ENCODE measurements at regions not wholly inside any gene's neighbourhood (a gene's known extent, or its start where the extent isn't known, plus 50 kb on each side); places are given as distances from the start of the nearest gene placed in this dataset.

GRCh38 chr10:9869606-9870176 is 1148.0 kb upstream of the CELF2 start:
- no peaks in the 10 kb centered on the region for H3K27me3 ChIP-seq (ENCODE audit: control insufficient read depth, insufficient read depth, low read length)
- H3K4me3 ChIP-seq (ENCODE audit: low read length) = no peak overlapping the region
- no peaks in the 10 kb centered on the region for H3K9me3 ChIP-seq (ENCODE audit: control insufficient read depth, insufficient read depth, low read length)
- no CpG with 5 or more reads among the region's 5 CpGs for WGBS (ENCODE audit: insufficient coverage, insufficient read length)
- DNase-seq (ENCODE audit: low read depth, low spot score) = no peak
- H3K36me3 ChIP-seq (ENCODE audit: control insufficient read depth, insufficient read depth, low read length) = no peaks in the 10 kb centered on the region
- no peak overlapping the region for H3K27ac ChIP-seq (ENCODE audit: low read length)
- no peaks in the 10 kb centered on the region for H3K4me1 ChIP-seq (ENCODE audit: control insufficient read depth, insufficient read depth, low read length)

GRCh38 chr10:9875353-9875752 is 1142.3 kb upstream of the CELF2 start:
- no peak for DNase-seq (ENCODE audit: low read depth, low spot score)
- Histone ChIP-seq H3K27ac (ENCODE audit: low read length) (no peak overlapping the region), H3K4me3 (ENCODE audit: low read length) (no peak overlapping the region), H3K4me1 (ENCODE audit: control insufficient read depth, insufficient read depth, low read length) (no peaks in the 10 kb centered on the region), H3K36me3 (ENCODE audit: control insufficient read depth, insufficient read depth, low read length) (no peaks in the 10 kb centered on the region), H3K9me3 (ENCODE audit: control insufficient read depth, insufficient read depth, low read length) (no peaks in the 10 kb centered on the region), H3K27me3 (ENCODE audit: control insufficient read depth, insufficient read depth, low read length) (no peaks in the 10 kb centered on the region)
- no CpG with 5 or more reads among the region's 5 CpGs for WGBS (ENCODE audit: insufficient coverage, insufficient read length)

- H3K4me1 ChIP-seq (ENCODE audit: control insufficient read depth, insufficient read depth, low read length) = no peaks in the 10 kb centered on the region
- no peak overlapping the region for H3K27ac ChIP-seq (ENCODE audit: low read length)
- WGBS (ENCODE audit: insufficient coverage, insufficient read length) = no CpG with 5 or more reads among the region's 12 CpGs
- no peaks in the 10 kb centered on the region for H3K36me3 ChIP-seq (ENCODE audit: control insufficient read depth, insufficient read depth, low read length)
- H3K9me3 ChIP-seq (ENCODE audit: control insufficient read depth, insufficient read depth, low read length) = no peaks in the 10 kb centered on the region
- H3K27me3 ChIP-seq (ENCODE audit: control insufficient read depth, insufficient read depth, low read length) = no peaks in the 10 kb centered on the region
- H3K4me3 ChIP-seq (ENCODE audit: low read length) = no peak overlapping the region
- no peak for DNase-seq (ENCODE audit: low read depth, low spot score)
Observed at GRCh38 chr10:9877978-9878377, 1139.7 kb upstream of the CELF2 start.

- H3K36me3 ChIP-seq (ENCODE audit: control insufficient read depth, insufficient read depth, low read length) = no peaks in the 10 kb centered on the region
- no CpG with 5 or more reads among the region's 10 CpGs for WGBS (ENCODE audit: insufficient coverage, insufficient read length)
- no peak overlapping the region for H3K4me3 ChIP-seq (ENCODE audit: low read length)
- no peaks in the 10 kb centered on the region for H3K4me1 ChIP-seq (ENCODE audit: control insufficient read depth, insufficient read depth, low read length)
- H3K27ac ChIP-seq (ENCODE audit: low read length) = no peak overlapping the region
- H3K27me3 ChIP-seq (ENCODE audit: control insufficient read depth, insufficient read depth, low read length) = no peaks in the 10 kb centered on the region
- no peaks in the 10 kb centered on the region for H3K9me3 ChIP-seq (ENCODE audit: control insufficient read depth, insufficient read depth, low read length)
- no peak for DNase-seq (ENCODE audit: low read depth, low spot score)
Observed at GRCh38 chr10:9878383-9878782, 1139.3 kb upstream of the CELF2 start.

- H3K4me1 ChIP-seq (ENCODE audit: control insufficient read depth, insufficient read depth, low read length) = no peaks in the 10 kb centered on the region
- H3K4me3 ChIP-seq (ENCODE audit: low read length) = no peak overlapping the region
- H3K9me3 ChIP-seq (ENCODE audit: control insufficient read depth, insufficient read depth, low read length) = no peaks in the 10 kb centered on the region
- H3K27me3 ChIP-seq (ENCODE audit: control insufficient read depth, insufficient read depth, low read length) = no peaks in the 10 kb centered on the region
- H3K36me3 ChIP-seq (ENCODE audit: control insufficient read depth, insufficient read depth, low read length) = no peaks in the 10 kb centered on the region
- no peak for DNase-seq (ENCODE audit: low read depth, low spot score)
- no CpG with 5 or more reads among the region's 3 CpGs for WGBS (ENCODE audit: insufficient coverage, insufficient read length)
- H3K27ac ChIP-seq (ENCODE audit: low read length) = no peak overlapping the region
Observed at GRCh38 chr10:9885761-9886160, 1131.9 kb upstream of the CELF2 start.

- no peak for DNase-seq (ENCODE audit: low read depth, low spot score)
- H3K4me1 ChIP-seq (ENCODE audit: control insufficient read depth, insufficient read depth, low read length) = no peaks in the 10 kb centered on the region
- no peak overlapping the region for H3K27ac ChIP-seq (ENCODE audit: low read length)
- no peaks in the 10 kb centered on the region for H3K36me3 ChIP-seq (ENCODE audit: control insufficient read depth, insufficient read depth, low read length)
- no CpG with 5 or more reads among the region's 1 CpG for WGBS (ENCODE audit: insufficient coverage, insufficient read length)
- no peak overlapping the region for H3K4me3 ChIP-seq (ENCODE audit: low read length)
- H3K9me3 ChIP-seq (ENCODE audit: control insufficient read depth, insufficient read depth, low read length) = no peaks in the 10 kb centered on the region
- no peaks in the 10 kb centered on the region for H3K27me3 ChIP-seq (ENCODE audit: control insufficient read depth, insufficient read depth, low read length)
Observed at GRCh38 chr10:9886772-9887171, 1130.9 kb upstream of the CELF2 start.

- no peak for DNase-seq (ENCODE audit: low read depth, low spot score)
- no peaks in the 10 kb centered on the region for H3K9me3 ChIP-seq (ENCODE audit: control insufficient read depth, insufficient read depth, low read length)
- no CpG with 5 or more reads among the region's 2 CpGs for WGBS (ENCODE audit: insufficient coverage, insufficient read length)
- H3K27me3 ChIP-seq (ENCODE audit: control insufficient read depth, insufficient read depth, low read length) = no peaks in the 10 kb centered on the region
- H3K27ac ChIP-seq (ENCODE audit: low read length) = no peak overlapping the region
- H3K4me3 ChIP-seq (ENCODE audit: low read length) = no peak overlapping the region
- H3K4me1 ChIP-seq (ENCODE audit: control insufficient read depth, insufficient read depth, low read length) = no peaks in the 10 kb centered on the region
- no peaks in the 10 kb centered on the region for H3K36me3 ChIP-seq (ENCODE audit: control insufficient read depth, insufficient read depth, low read length)
Observed at GRCh38 chr10:9895453-9895852, 1122.2 kb upstream of the CELF2 start.

- no peaks in the 10 kb centered on the region for H3K27me3 ChIP-seq (ENCODE audit: control insufficient read depth, insufficient read depth, low read length)
- H3K27ac ChIP-seq (ENCODE audit: low read length) = no peak overlapping the region
- H3K36me3 ChIP-seq (ENCODE audit: control insufficient read depth, insufficient read depth, low read length) = no peaks in the 10 kb centered on the region
- H3K4me3 ChIP-seq (ENCODE audit: low read length) = no peak overlapping the region
- no peak for DNase-seq (ENCODE audit: low read depth, low spot score)
- H3K9me3 ChIP-seq (ENCODE audit: control insufficient read depth, insufficient read depth, low read length) = no peaks in the 10 kb centered on the region
- H3K4me1 ChIP-seq (ENCODE audit: control insufficient read depth, insufficient read depth, low read length) = no peaks in the 10 kb centered on the region
Observed at GRCh38 chr10:9895981-9896380, 1121.7 kb upstream of the CELF2 start.

- Histone ChIP-seq H3K9me3 (ENCODE audit: control insufficient read depth, insufficient read depth, low read length) (no peaks in the 10 kb centered on the region), H3K27ac (ENCODE audit: low read length) (no peak overlapping the region), H3K4me3 (ENCODE audit: low read length) (no peak overlapping the region), H3K4me1 (ENCODE audit: control insufficient read depth, insufficient read depth, low read length) (no peaks in the 10 kb centered on the region), H3K36me3 (ENCODE audit: control insufficient read depth, insufficient read depth, low read length) (no peaks in the 10 kb centered on the region), H3K27me3 (ENCODE audit: control insufficient read depth, insufficient read depth, low read length) (no peaks in the 10 kb centered on the region)
- WGBS (ENCODE audit: insufficient coverage, insufficient read length) = no CpG with 5 or more reads among the region's 6 CpGs
- DNase-seq (ENCODE audit: low read depth, low spot score) = no peak
Observed at GRCh38 chr10:9898633-9899395, 1118.9 kb upstream of the CELF2 start.

GRCh38 chr10:9900751-9901150 is 1116.9 kb upstream of the CELF2 start:
- no peaks in the 10 kb centered on the region for H3K27me3 ChIP-seq (ENCODE audit: control insufficient read depth, insufficient read depth, low read length)
- no peak overlapping the region for H3K27ac ChIP-seq (ENCODE audit: low read length)
- no peaks in the 10 kb centered on the region for H3K9me3 ChIP-seq (ENCODE audit: control insufficient read depth, insufficient read depth, low read length)
- no peak overlapping the region for H3K4me3 ChIP-seq (ENCODE audit: low read length)
- H3K4me1 ChIP-seq (ENCODE audit: control insufficient read depth, insufficient read depth, low read length) = no peaks in the 10 kb centered on the region
- DNase-seq (ENCODE audit: low read depth, low spot score) = no peak
- H3K36me3 ChIP-seq (ENCODE audit: control insufficient read depth, insufficient read depth, low read length) = no peaks in the 10 kb centered on the region

- no CpG with 5 or more reads among the region's 1 CpG for WGBS (ENCODE audit: insufficient coverage, insufficient read length)
- Histone ChIP-seq H3K9me3 (ENCODE audit: control insufficient read depth, insufficient read depth, low read length) (no peaks in the 10 kb centered on the region), H3K4me1 (ENCODE audit: control insufficient read depth, insufficient read depth, low read length) (no peaks in the 10 kb centered on the region), H3K27ac (ENCODE audit: low read length) (no peak overlapping the region), H3K27me3 (ENCODE audit: control insufficient read depth, insufficient read depth, low read length) (no peaks in the 10 kb centered on the region), H3K4me3 (ENCODE audit: low read length) (no peak overlapping the region), H3K36me3 (ENCODE audit: control insufficient read depth, insufficient read depth, low read length) (no peaks in the 10 kb centered on the region)
- DNase-seq (ENCODE audit: low read depth, low spot score) = no peak
Observed at GRCh38 chr10:9901971-9902370, 1115.7 kb upstream of the CELF2 start.

Data from iPS DF 6.9 (cell line).